ENCODE measurements at regions not wholly inside any gene's neighbourhood (a gene's known extent, or its start where the extent isn't known, plus 50 kb on each side); places are given as distances from the start of the nearest gene placed in this dataset.

DNA sequence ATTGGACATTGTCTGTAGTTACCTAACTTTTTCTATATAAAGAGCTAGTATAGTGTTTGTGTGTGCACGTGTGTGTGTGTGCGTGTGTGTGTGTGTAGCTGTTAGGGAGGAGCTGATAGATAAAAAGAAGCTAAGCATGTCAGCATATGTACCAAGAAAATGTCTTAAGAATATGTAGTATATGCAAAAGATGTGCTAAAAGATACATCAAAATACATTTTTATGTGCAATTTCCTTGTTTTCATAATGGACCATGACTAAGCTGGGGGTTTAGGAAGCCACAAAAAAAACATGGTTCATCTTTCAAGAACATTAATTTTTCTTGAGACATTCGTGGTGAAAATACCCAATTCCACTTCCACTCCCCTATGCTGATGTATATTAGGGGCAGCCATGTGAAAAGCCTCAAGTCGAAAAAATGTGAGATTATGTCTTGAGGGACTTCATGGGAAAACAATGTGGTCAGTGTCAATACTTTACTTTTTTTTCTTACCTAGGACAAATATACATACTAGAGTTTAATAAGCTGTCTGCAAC lies 1599.7 kb downstream of the ARAP2 start:
- no peak overlapping the region for H3K9ac ChIP-seq
- no peak overlapping the region for H3K4me3 ChIP-seq (ENCODE audit: low read depth, low read length)
- H3K27me3 ChIP-seq (ENCODE audit: control insufficient read depth, insufficient read depth, low read length) = no peaks in the 10 kb centered on the region
- H3K27ac ChIP-seq = no peak overlapping the region
- no peak overlapping the region for H2AFZ ChIP-seq
- H3K4me1 ChIP-seq = no peaks in the 10 kb centered on the region
- H3K79me2 ChIP-seq = no peaks in the 10 kb centered on the region
- TF ChIP-seq, protein P1, sequence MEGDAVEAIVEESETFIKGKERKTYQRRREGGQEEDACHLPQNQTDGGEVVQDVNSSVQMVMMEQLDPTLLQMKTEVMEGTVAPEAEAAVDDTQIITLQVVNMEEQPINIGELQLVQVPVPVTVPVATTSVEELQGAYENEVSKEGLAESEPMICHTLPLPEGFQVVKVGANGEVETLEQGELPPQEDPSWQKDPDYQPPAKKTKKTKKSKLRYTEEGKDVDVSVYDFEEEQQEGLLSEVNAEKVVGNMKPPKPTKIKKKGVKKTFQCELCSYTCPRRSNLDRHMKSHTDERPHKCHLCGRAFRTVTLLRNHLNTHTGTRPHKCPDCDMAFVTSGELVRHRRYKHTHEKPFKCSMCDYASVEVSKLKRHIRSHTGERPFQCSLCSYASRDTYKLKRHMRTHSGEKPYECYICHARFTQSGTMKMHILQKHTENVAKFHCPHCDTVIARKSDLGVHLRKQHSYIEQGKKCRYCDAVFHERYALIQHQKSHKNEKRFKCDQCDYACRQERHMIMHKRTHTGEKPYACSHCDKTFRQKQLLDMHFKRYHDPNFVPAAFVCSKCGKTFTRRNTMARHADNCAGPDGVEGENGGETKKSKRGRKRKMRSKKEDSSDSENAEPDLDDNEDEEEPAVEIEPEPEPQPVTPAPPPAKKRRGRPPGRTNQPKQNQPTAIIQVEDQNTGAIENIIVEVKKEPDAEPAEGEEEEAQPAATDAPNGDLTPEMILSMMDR (IDR thresholded peaks at IDR 0.05) = no peak
- no peaks in the 10 kb centered on the region for H3K36me3 ChIP-seq (ENCODE audit: control insufficient read depth, insufficient read depth, low read length)
- no peak overlapping the region for H3K4me2 ChIP-seq (ENCODE audit: low read length)
- no peaks in the 10 kb centered on the region for H3K9me3 ChIP-seq (ENCODE audit: control insufficient read depth, low read length)

DNA sequence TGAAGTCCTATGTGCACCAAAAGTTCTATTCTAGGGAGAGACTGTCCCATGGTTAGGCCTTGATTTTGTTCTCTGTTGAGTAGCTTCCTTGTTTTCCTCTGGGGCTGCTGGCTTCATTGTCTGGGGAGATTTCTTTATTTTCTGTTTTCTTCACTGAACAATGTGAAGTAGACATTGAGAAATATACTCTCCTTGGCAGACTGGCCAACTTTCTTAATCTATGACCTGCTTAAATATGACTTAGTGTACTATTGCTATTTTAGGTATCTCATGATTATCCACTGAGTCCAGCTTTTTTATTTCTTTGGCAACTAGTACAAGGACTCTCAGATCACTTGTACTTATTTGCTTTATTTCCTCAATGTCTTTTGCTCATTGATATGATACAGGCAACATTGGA lies 1594.6 kb downstream of the ARAP2 start:
- Histone ChIP-seq H3K4me2 (ENCODE audit: low read length) (no peak overlapping the region), H3K9me3 (ENCODE audit: control insufficient read depth, low read length) (no peaks in the 10 kb centered on the region), H3K4me1 (no peaks in the 10 kb centered on the region), H3K9ac (no peak overlapping the region), H2AFZ (no peak overlapping the region), H3K79me2 (no peaks in the 10 kb centered on the region), H3K4me3 (ENCODE audit: low read depth, low read length) (no peak overlapping the region), H3K27ac (no peak overlapping the region), H3K36me3 (ENCODE audit: control insufficient read depth, insufficient read depth, low read length) (no peaks in the 10 kb centered on the region), H3K27me3 (ENCODE audit: control insufficient read depth, insufficient read depth, low read length) (no peaks in the 10 kb centered on the region)
- TF ChIP-seq, protein P1 (IDR thresholded peaks at IDR 0.05) = no peak

DNA sequence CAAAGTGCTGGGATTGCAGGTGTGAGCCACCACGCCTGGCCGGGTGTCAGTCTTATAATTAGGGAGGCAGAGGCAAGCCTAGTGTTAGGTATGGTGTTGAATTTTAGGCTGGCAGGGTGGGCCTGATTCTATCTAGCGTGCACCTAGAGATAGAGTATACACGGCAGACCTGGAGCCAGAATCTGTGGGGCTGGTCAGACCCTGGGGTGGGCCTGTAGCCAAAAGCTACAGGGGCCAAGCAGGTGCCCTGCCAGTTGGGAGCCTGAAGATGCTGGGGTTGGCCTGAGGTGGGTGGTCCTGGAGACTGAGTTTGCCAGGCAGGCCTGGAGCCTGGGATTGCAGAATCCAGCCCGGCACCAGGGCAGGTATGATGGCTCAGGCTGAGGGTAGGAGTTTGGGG lies 1580.3 kb downstream of the ARAP2 start:
- TF ChIP-seq, protein P1 (IDR thresholded peaks at IDR 0.05) = no peak
- Histone ChIP-seq H3K27me3 (ENCODE audit: control insufficient read depth, insufficient read depth, low read length) (no peaks in the 10 kb centered on the region), H3K4me1 (no peaks in the 10 kb centered on the region), H3K4me3 (ENCODE audit: low read depth, low read length) (no peak overlapping the region), H3K9me3 (ENCODE audit: control insufficient read depth, low read length) (no peaks in the 10 kb centered on the region), H2AFZ (no peak overlapping the region), H3K79me2 (no peaks in the 10 kb centered on the region), H3K27ac (no peak overlapping the region), H3K9ac (no peak overlapping the region), H3K36me3 (ENCODE audit: control insufficient read depth, insufficient read depth, low read length) (no peaks in the 10 kb centered on the region), H3K4me2 (ENCODE audit: low read length) (no peak overlapping the region)

DNA sequence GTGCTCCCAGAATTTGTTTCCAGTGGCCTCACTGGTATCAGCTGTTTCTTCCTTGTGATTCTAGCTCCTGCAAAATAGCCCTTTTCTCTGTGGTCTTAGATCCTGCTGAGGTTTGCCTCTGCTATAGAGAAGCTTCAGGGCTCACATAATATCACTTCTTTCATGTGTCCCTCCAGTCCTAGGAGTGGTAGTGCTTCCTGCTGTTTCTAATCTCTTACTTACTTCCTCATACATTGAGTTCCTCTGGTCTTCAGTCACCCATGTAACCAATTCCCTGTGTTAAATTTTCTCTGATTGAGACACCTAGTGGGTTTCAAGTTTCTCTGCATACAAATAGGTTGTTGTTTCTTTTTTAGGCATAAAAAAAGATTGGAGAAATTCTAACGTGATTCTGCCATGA lies 1567.9 kb downstream of the ARAP2 start:
- Histone ChIP-seq H3K27me3 (ENCODE audit: control insufficient read depth, insufficient read depth, low read length) (no peaks in the 10 kb centered on the region), H2AFZ (no peak overlapping the region)
- TF ChIP-seq, protein P1 (IDR thresholded peaks at IDR 0.05) = no peak

GRCh38 chr4:34678431-34678830 lies 1565.9 kb downstream of the ARAP2 start:
- Histone ChIP-seq H2AFZ (no peak overlapping the region), H3K4me1 (no peaks in the 10 kb centered on the region)
- TF ChIP-seq, protein P1 (IDR thresholded peaks at IDR 0.05) = no peak

More for the DNA sequence above, 1567.9 kb downstream of the ARAP2 start:
- Histone ChIP-seq H3K27ac (no peak overlapping the region), H3K4me2 (ENCODE audit: low read length) (no peak overlapping the region), H3K9ac (no peak overlapping the region), H3K36me3 (ENCODE audit: control insufficient read depth, insufficient read depth, low read length) (no peaks in the 10 kb centered on the region), H3K9me3 (ENCODE audit: control insufficient read depth, low read length) (no peaks in the 10 kb centered on the region), H3K4me3 (ENCODE audit: low read depth, low read length) (no peak overlapping the region), H3K4me1 (no peaks in the 10 kb centered on the region), H3K79me2 (no peaks in the 10 kb centered on the region)

More at GRCh38 chr4:34678431-34678830, 1565.9 kb downstream of the ARAP2 start:
- Histone ChIP-seq H3K27me3 (ENCODE audit: control insufficient read depth, insufficient read depth, low read length) (no peaks in the 10 kb centered on the region), H3K4me3 (ENCODE audit: low read depth, low read length) (no peak overlapping the region), H3K9ac (no peak overlapping the region), H3K36me3 (ENCODE audit: control insufficient read depth, insufficient read depth, low read length) (no peaks in the 10 kb centered on the region), H3K4me2 (ENCODE audit: low read length) (no peak overlapping the region), H3K79me2 (no peaks in the 10 kb centered on the region), H3K9me3 (ENCODE audit: control insufficient read depth, low read length) (no peaks in the 10 kb centered on the region), H3K27ac (no peak overlapping the region)
